ENCODE measurements at regions not wholly inside any gene's neighbourhood (a gene's known extent, or its start where the extent isn't known, plus 50 kb on each side); places are given as distances from the start of the nearest gene placed in this dataset.
"Not testable (repeated sequence)": the region's sequence is repeated elsewhere in the genome, so short reads cannot be mapped to it uniquely, and the experiment has no call there.

DNA sequence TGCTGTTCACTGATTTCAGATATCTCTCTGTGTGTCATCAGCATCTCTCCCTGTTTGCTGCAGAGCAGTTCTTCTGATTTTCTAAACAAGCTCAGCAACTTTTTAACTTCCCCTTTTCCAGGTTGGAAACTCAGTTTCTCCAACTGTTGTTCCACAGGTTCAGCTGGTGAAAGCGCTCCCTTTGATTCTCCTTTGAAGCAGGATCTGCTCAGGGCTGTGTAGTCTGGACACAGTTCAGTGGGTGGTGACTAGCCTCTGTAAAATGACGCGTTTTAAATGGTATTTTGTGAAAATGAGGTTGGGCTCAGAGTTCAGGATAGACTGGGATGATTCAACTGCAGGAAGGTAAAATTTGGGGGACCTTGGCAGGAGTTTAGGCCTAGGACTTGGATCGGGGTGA lies 106.3 kb downstream of the TRIM43 start:
- in situ Hi-C loops (cut with HindIII; ENCODE audit: low pct_unique_long_range_greater_than_20kb, low sequenced_read_pairs) (no loop called here), intact Hi-C loops (cut with micrococcal nuclease; ENCODE audit: unreplicated experiment) (no loop called here)
- no peak overlapping the region for H3K27ac ChIP-seq (ENCODE audit: low read length)
- ChIA-PET CTCF (no interaction called here), POLR2A (no interaction called here)
- no peak for DNase-seq (ENCODE audit: low read depth, low spot score)
- no peak for ATAC-seq
- no peaks in the 10 kb centered on the region for H3K36me3 ChIP-seq (ENCODE audit: control insufficient read depth, insufficient read depth, low read length)
- no peaks in the 10 kb centered on the region for H3K4me1 ChIP-seq (ENCODE audit: control insufficient read depth, insufficient read depth, low read length)
- peaks cover 20% of the 10 kb centered on the region for H3K27me3 ChIP-seq (ENCODE audit: control insufficient read depth, insufficient read depth, low read length)
- no peak for TF ChIP-seq TCF7L2 (IDR thresholded peaks at IDR 0.05; ENCODE audit: low read depth, low read length)
- no peak for TF ChIP-seq POLR2AphosphoS5 (IDR thresholded peaks at IDR 0.05; ENCODE audit: low read depth, low read length)
- no peak for TF ChIP-seq REST (IDR thresholded peaks at IDR 0.05; ENCODE audit: insufficient read depth in 1 of 2, low read depth in 2 of 2, low read length in 1 of 2)
- TF ChIP-seq, protein P1, sequence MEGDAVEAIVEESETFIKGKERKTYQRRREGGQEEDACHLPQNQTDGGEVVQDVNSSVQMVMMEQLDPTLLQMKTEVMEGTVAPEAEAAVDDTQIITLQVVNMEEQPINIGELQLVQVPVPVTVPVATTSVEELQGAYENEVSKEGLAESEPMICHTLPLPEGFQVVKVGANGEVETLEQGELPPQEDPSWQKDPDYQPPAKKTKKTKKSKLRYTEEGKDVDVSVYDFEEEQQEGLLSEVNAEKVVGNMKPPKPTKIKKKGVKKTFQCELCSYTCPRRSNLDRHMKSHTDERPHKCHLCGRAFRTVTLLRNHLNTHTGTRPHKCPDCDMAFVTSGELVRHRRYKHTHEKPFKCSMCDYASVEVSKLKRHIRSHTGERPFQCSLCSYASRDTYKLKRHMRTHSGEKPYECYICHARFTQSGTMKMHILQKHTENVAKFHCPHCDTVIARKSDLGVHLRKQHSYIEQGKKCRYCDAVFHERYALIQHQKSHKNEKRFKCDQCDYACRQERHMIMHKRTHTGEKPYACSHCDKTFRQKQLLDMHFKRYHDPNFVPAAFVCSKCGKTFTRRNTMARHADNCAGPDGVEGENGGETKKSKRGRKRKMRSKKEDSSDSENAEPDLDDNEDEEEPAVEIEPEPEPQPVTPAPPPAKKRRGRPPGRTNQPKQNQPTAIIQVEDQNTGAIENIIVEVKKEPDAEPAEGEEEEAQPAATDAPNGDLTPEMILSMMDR (IDR thresholded peaks at IDR 0.05) = no peak
- TF ChIP-seq SIN3A (IDR thresholded peaks at IDR 0.05; ENCODE audit: borderline replicate concordance, insufficient read depth, low read depth, low read length) = no peak
- no peaks in the 10 kb centered on the region for H3K9me3 ChIP-seq (ENCODE audit: control insufficient read depth, insufficient read depth, low read depth, low read length)
- H3K4me3 ChIP-seq (ENCODE audit: low read depth in 2 of 2, low read length in 2 of 2) = no peak overlapping the region
- no TSS peak for BruUV-seq (replicated peaks)

- H3K4me1 ChIP-seq (ENCODE audit: control insufficient read depth, insufficient read depth, low read length); in situ Hi-C loops (cut with HindIII; ENCODE audit: low pct_unique_long_range_greater_than_20kb, low sequenced_read_pairs); BruUV-seq (replicated peaks); ATAC-seq; H3K27ac ChIP-seq (ENCODE audit: low read length); intact Hi-C loops (cut with micrococcal nuclease; ENCODE audit: unreplicated experiment); H3K36me3 ChIP-seq (ENCODE audit: control insufficient read depth, insufficient read depth, low read length); H3K4me3 ChIP-seq (ENCODE audit: low read depth in 2 of 2, low read length in 2 of 2); CTCF ChIA-PET; POLR2A ChIA-PET; H3K9me3 ChIP-seq (ENCODE audit: control insufficient read depth, insufficient read depth, low read depth, low read length); DNase-seq (ENCODE audit: low read depth, low spot score): not testable (repeated sequence)
- peaks cover 20% of the 10 kb centered on the region for H3K27me3 ChIP-seq (ENCODE audit: control insufficient read depth, insufficient read depth, low read length)
These were observed 107.7 kb downstream of the TRIM43 start for GRCh38 chr2:95699201-95700184.

GRCh38 chr2:95700519-95700918 lies 108.7 kb downstream of the TRIM43 start:
- intact Hi-C loops (cut with micrococcal nuclease; ENCODE audit: unreplicated experiment) (no loop called here), in situ Hi-C loops (cut with HindIII; ENCODE audit: low pct_unique_long_range_greater_than_20kb, low sequenced_read_pairs) (no loop called here)
- ChIA-PET CTCF (no interaction called here), POLR2A (no interaction called here)
- Histone ChIP-seq H3K4me3 (ENCODE audit: low read depth in 2 of 2, low read length in 2 of 2) (no peak overlapping the region), H3K4me1 (ENCODE audit: control insufficient read depth, insufficient read depth, low read length) (no peaks in the 10 kb centered on the region), H3K36me3 (ENCODE audit: control insufficient read depth, insufficient read depth, low read length) (no peaks in the 10 kb centered on the region), H3K9me3 (ENCODE audit: control insufficient read depth, insufficient read depth, low read depth, low read length) (no peaks in the 10 kb centered on the region), H3K27me3 (ENCODE audit: control insufficient read depth, insufficient read depth, low read length) (peaks cover 20% of the 10 kb centered on the region), H3K27ac (ENCODE audit: low read length) (no peak overlapping the region)
- DNase-seq (ENCODE audit: low read depth, low spot score) = no peak
- ATAC-seq = no peak
- BruUV-seq (replicated peaks) = no TSS peak
- TF ChIP-seq SIN3A (IDR thresholded peaks at IDR 0.05; ENCODE audit: borderline replicate concordance, insufficient read depth, low read depth, low read length) = no peak
- TF ChIP-seq POLR2AphosphoS5 (IDR thresholded peaks at IDR 0.05; ENCODE audit: low read depth, low read length) = no peak
- TF ChIP-seq, protein P1 (IDR thresholded peaks at IDR 0.05) = no peak
- TF ChIP-seq TCF7L2 (IDR thresholded peaks at IDR 0.05; ENCODE audit: low read depth, low read length) = no peak
- TF ChIP-seq REST (IDR thresholded peaks at IDR 0.05; ENCODE audit: insufficient read depth in 1 of 2, low read depth in 2 of 2, low read length in 1 of 2) = no peak

Measured in Panc1 (cell line).